Activated T-helper 17 cell treated with anti-CD3 and anti-CD28 coated beads, Interleukin-2, amount 50 U/mL, for 72 hours (primary cell): ENCODE measurements at regions not wholly inside any gene's neighbourhood (a gene's known extent, or its start where the extent isn't known, plus 50 kb on each side); places are given as distances from the start of the nearest gene placed in this dataset.
"Not testable (repeated sequence)": the region's sequence is repeated elsewhere in the genome, so short reads cannot be mapped to it uniquely, and the experiment has no call there.

ENCODE experiments used
- ATAC-seq: fragments of 150-1000 bp; cut with Tn5 transposase; replicated peaks from 2 replicates; pipeline ENCODE4 v1.10.0; 2021; ENCODE audit warnings: mild to moderate bottlenecking, moderate library complexity
- H3K27ac Mint-ChIP-seq: one replicate; pipeline ENCODE4 v1.8.0; 2022; ENCODE audit warnings: mixed read lengths
- H3K27me3 Mint-ChIP-seq: one replicate; pipeline ENCODE4 v1.8.0; 2022; ENCODE audit warnings: mixed read lengths
- H3K36me3 Mint-ChIP-seq: one replicate; pipeline ENCODE4 v1.8.0; 2022; ENCODE audit warnings: low read depth, mild to moderate bottlenecking, mixed read lengths
- H3K4me1 Mint-ChIP-seq: one replicate; pipeline ENCODE4 v1.8.0; 2022; ENCODE audit warnings: mixed read lengths
- H3K4me3 Mint-ChIP-seq: one replicate; pipeline ENCODE4 v1.8.0; 2022; ENCODE audit warnings: mild to moderate bottlenecking, mixed read lengths
- H3K9me3 Mint-ChIP-seq: one replicate; pipeline ENCODE4 v1.8.0; 2022; ENCODE audit warnings: mixed read lengths

DNA sequence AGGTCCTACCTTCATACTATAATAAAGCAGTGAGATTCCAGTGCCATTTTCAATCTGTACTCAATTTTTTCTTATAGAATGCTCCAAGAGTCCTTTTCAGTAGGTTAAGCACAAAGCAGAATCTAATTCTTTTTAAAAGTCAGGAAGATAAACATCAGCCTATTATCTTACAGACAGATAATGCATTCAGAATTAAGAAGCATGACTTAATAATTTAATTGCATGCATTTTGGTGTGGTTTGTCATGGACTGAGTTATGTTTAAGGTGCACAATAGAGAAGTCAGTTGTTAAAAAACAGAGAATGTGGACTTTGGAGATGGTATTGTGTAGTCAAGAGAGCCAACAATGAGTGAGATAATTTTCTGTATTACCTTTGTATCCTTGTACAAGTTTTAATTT lies 1656.3 kb upstream of the LRRTM3 start:
- not testable (repeated sequence) for H3K27me3 Mint-ChIP-seq, H3K27ac Mint-ChIP-seq, H3K4me1 Mint-ChIP-seq, H3K9me3 Mint-ChIP-seq, H3K36me3 Mint-ChIP-seq, ATAC-seq, H3K4me3 Mint-ChIP-seq

DNA sequence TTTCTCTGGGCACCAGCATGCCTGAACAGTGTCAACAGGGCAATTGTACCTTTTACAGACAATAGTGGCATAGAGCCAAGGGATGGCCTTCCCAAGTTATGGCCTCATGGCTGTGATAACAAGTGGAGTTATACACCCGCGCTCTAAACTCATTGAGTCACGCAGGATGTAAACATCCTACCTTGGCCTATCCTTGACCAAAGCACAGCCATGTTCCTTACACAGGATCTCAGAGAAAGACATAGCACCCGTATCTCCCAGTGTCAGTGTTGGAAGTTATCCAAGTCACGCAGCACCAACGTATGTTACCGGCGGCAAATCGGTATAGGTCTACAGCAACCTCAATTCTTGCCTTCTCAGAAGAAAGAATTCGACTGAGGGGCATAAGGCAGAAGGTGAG lies 1654.9 kb upstream of the LRRTM3 start:
- peaks cover 4% of the 10 kb centered on the region for H3K9me3 Mint-ChIP-seq
- ATAC-seq, result no peak
- H3K27ac Mint-ChIP-seq, result no peak overlapping the region
- H3K36me3 Mint-ChIP-seq, result no peaks in the 10 kb centered on the region
- H3K27me3 Mint-ChIP-seq, result no peaks in the 10 kb centered on the region
- no peak overlapping the region for H3K4me3 Mint-ChIP-seq
- H3K4me1 Mint-ChIP-seq, result no peaks in the 10 kb centered on the region

DNA sequence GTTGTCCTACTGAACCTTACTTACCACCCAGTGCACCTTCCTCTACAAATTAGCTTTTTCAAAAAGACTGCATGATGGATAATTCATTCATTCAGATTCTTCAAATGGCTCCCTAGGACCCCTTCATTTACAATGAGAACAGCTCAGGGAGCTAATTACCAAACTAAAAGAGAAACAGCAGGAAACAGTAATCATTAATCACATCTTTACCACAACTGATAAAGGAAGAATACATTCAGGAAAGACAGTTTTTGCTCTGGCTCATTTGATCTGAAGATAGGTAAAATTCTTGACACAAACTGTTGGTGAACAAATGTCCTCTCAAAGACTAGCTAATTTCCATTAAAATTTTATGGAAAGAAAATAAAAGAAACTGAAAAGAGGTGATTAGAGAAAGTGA lies 1652.7 kb upstream of the LRRTM3 start:
- Mint-ChIP-seq H3K27me3 (no peaks in the 10 kb centered on the region), H3K9me3 (peaks cover 4% of the 10 kb centered on the region), H3K27ac (no peak overlapping the region), H3K36me3 (no peaks in the 10 kb centered on the region), H3K4me1 (no peaks in the 10 kb centered on the region), H3K4me3 (no peak overlapping the region)
- ATAC-seq, result no peak

DNA sequence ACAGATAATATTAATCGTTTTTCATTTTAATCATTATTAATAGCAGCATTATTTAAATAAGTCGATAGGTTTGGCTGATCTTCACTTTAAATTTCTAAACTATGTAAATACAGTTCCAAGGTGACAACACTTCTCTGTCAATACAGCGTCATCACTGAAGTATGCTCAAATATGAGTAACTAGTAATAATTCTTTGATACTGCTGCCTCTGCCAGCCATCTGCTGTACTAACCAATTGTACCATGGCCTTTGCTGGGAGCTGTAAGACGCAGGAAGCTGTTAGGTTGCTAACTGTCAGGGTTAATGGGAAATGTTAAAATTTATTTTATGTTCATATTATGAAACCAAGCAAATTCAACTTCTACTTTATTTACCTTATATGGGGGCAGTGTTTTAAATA lies 1650.5 kb upstream of the LRRTM3 start:
- Mint-ChIP-seq H3K9me3 (peaks cover 8% of the 10 kb centered on the region), H3K27me3 (no peaks in the 10 kb centered on the region), H3K4me1 (no peaks in the 10 kb centered on the region), H3K36me3 (no peaks in the 10 kb centered on the region), H3K27ac (no peak overlapping the region), H3K4me3 (no peak overlapping the region)
- ATAC-seq, result no peak

DNA sequence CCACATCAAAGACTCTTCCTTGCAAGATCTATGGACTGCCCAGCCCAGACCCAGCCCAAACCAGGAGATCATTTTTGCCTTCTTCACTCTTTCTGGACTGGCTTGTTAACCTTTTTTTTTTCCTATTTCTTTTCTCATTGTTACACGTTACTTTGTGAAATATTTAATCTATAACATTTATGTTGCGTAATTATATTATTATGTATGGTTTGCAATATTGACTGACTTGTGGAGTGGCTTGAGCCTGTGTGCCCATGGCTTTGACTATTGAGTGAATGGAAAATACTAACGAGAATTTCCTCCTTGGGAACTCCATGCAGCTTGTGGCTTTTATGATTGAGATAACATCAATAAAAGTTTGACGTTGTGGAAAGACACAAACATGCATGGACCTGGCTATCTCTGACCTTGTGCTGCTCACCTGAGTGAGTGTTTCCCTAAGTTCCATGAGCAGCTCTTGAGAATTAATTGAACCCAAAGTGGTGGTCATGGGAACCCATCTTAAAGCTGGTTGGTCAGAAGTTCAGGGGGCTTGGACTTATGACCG lies 1641.3 kb upstream of the LRRTM3 start:
- Mint-ChIP-seq H3K4me3 (no peak overlapping the region), H3K27ac (no peak overlapping the region)
- ATAC-seq, result no peak

DNA sequence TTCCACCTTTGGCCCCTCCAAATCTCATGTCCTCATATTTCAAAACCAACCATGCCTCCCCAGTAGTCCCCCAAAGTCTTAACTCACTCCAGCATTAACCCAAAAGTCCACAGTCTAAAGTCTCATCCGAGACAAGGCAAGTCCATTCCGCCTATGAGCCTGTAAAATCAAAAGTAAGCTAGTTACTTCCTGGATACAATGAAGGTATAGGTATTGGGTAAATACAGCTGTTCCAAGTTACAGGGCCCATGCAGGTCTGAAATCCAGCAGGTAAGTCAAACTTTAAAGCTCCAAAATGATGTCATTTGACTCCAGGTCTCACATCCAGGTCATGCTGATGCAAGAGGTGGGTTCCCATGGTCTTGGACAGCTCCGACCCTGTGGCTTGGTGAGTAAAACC lies 1640.1 kb upstream of the LRRTM3 start:
- H3K4me1 Mint-ChIP-seq, H3K27me3 Mint-ChIP-seq, H3K27ac Mint-ChIP-seq, ATAC-seq, H3K36me3 Mint-ChIP-seq, H3K4me3 Mint-ChIP-seq: not testable (repeated sequence)
- peaks cover 14% of the 10 kb centered on the region for H3K9me3 Mint-ChIP-seq

More for the DNA sequence above, 1641.3 kb upstream of the LRRTM3 start:
- Mint-ChIP-seq H3K36me3 (no peaks in the 10 kb centered on the region), H3K27me3 (no peaks in the 10 kb centered on the region), H3K4me1 (no peaks in the 10 kb centered on the region), H3K9me3 (peaks cover 18% of the 10 kb centered on the region)

DNA sequence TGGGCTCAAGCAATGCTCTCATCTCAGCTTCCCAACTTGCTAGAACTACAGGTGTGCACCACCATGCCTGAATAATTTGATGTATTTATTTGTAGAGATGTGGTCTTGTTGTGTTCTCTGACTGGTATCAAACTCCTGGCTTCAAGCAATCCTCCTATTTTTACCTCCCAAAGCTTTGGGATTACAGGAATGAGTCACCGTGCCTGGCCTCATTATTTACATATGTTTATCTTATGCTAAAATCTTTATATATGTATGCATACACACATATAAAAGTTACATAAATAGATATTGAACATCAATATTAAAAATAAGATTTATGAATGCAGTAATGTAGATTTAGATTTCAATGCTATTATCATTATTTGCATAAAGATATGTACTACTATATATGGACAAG lies 1634.5 kb upstream of the LRRTM3 start:
- no peak overlapping the region for H3K27ac Mint-ChIP-seq
- H3K4me1 Mint-ChIP-seq, result no peaks in the 10 kb centered on the region
- no peak overlapping the region for H3K4me3 Mint-ChIP-seq
- no peaks in the 10 kb centered on the region for H3K36me3 Mint-ChIP-seq
- no peaks in the 10 kb centered on the region for H3K9me3 Mint-ChIP-seq
- no peaks in the 10 kb centered on the region for H3K27me3 Mint-ChIP-seq
- ATAC-seq, result no peak

DNA sequence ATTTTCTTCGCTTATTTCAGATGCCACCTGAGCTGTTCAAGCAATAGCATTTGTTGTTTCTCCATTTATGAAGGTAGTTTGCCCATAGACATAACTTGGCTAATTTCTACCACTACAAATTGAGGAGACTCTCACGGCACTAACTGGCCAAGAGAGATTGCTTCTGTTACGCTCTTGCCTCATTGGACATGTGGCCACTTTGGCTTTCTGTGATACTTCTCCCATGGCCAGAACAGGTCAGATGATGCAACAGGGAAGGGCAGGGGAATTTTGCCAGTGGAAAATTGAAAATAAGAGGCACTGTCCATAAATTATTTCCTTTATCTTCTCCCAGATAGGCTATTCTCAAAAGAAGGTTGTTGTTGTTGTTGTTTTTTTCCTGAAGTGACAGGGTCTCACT lies 1633.3 kb upstream of the LRRTM3 start:
- no peaks in the 10 kb centered on the region for H3K4me1 Mint-ChIP-seq
- no peaks in the 10 kb centered on the region for H3K27me3 Mint-ChIP-seq
- no peaks in the 10 kb centered on the region for H3K9me3 Mint-ChIP-seq
- H3K27ac Mint-ChIP-seq, result no peak overlapping the region
- no peak for ATAC-seq
- H3K36me3 Mint-ChIP-seq, result no peaks in the 10 kb centered on the region
- H3K4me3 Mint-ChIP-seq, result no peak overlapping the region

DNA sequence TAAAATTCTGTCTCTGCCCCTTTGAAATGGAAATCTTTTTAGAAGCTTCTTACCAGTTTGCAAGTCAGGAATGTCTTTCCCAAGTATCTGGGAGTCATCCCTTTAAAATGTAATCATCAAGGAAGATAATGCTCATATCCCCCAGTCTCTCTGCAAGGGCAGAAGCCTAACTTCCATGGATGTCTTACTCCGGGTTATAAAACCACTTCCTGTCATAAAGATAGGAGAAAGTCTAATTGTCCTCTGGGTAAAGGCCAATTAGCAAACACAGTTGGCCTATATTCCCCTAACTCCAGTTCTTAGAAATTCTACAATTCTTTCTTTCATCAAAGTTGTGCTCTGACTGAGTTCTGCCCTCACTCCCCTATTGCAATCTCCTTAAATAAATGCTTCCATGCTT lies 1631.5 kb upstream of the LRRTM3 start:
- Mint-ChIP-seq H3K4me1 (no peaks in the 10 kb centered on the region), H3K4me3 (no peak overlapping the region), H3K27ac (no peak overlapping the region), H3K27me3 (no peaks in the 10 kb centered on the region), H3K36me3 (no peaks in the 10 kb centered on the region), H3K9me3 (no peaks in the 10 kb centered on the region)
- no peak for ATAC-seq

DNA sequence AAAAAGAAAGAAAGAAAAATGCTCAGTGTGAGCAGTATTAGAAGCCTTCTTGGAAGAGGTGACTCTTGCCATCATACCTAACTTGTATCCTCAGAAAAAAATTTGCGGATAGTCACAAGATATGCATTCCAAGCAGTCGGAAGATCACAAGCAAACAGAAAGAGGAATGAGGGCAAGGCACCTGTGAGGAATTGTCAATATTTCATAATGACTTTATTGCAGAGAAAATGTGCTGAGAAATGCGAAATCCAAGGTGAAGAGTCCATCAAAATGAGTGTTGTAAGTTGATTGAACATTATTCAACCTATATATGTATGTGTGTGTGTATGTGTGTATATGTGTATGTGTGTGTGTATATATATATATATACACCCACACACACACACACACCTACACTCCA lies 1624.7 kb upstream of the LRRTM3 start:
- Mint-ChIP-seq H3K4me3 (no peak overlapping the region), H3K4me1 (no peaks in the 10 kb centered on the region), H3K9me3 (no peaks in the 10 kb centered on the region), H3K27me3 (no peaks in the 10 kb centered on the region), H3K27ac (no peak overlapping the region), H3K36me3 (no peaks in the 10 kb centered on the region)
- ATAC-seq, result no peak

DNA sequence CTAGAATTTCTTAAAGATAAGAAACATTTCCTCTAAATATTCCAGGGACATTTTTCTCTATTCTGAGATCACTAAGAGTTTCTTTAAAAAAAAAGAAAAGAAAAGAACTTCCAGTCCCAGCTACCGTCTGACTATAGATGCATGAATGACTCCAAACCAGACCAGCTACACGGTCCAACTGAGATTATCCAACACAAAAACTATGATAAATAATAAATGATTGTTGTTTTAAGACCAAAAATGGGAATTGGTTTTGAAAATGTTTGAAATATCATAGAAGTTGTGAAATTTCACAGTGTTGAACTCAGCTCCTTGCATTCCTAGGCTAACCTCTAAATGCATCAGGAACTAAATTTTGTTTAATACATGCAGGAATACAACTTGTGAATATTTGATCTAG lies 1619.6 kb upstream of the LRRTM3 start:
- H3K36me3 Mint-ChIP-seq, result no peaks in the 10 kb centered on the region
- no peak overlapping the region for H3K4me3 Mint-ChIP-seq
- H3K27me3 Mint-ChIP-seq, result no peaks in the 10 kb centered on the region
- no peak for ATAC-seq
- H3K27ac Mint-ChIP-seq, result no peak overlapping the region
- H3K4me1 Mint-ChIP-seq, result no peaks in the 10 kb centered on the region
- H3K9me3 Mint-ChIP-seq, result no peaks in the 10 kb centered on the region

DNA sequence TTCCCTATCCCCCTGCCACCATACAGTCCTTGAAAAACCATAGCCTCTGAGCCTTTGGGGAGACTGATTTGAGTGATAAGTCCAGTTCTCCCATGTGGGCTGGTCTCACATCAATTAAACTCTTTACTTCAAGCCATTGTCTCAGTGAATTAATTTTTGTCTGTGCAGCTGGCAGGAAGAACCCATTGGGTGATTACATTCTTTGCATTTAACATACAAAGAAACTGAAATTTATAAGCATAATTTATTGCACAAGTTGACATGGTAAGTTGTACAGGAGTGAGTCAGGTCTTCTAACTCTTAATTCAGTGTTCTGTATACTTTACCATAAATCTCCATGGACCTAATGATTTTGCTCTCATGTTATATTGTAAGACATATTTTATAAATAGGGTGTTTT lies 1613.0 kb upstream of the LRRTM3 start:
- no peaks in the 10 kb centered on the region for H3K4me1 Mint-ChIP-seq
- H3K9me3 Mint-ChIP-seq, result peaks cover 4% of the 10 kb centered on the region
- H3K36me3 Mint-ChIP-seq, result no peaks in the 10 kb centered on the region
- no peak overlapping the region for H3K27ac Mint-ChIP-seq
- ATAC-seq, result no peak
- no peak overlapping the region for H3K4me3 Mint-ChIP-seq
- no peaks in the 10 kb centered on the region for H3K27me3 Mint-ChIP-seq

DNA sequence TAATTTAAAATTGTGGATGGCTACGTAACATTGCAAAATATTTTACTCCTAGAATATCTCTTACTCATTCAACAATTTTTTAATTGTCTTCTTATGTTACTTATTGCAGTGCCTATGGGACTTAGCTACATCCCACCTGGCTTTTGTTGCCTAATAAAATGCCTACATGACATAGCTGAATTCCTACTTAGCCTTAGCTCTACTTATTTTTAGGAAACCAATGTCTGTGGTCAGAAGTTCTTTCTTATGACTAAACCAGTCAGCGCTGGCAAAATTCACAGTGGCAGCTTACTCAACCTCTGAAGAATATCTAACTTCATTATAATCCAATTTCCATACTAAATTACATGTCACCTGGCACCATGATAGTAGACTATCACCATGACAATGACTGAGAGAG lies 1612.4 kb upstream of the LRRTM3 start:
- Mint-ChIP-seq H3K27me3 (no peaks in the 10 kb centered on the region), H3K9me3 (peaks cover 4% of the 10 kb centered on the region), H3K27ac (no peak overlapping the region), H3K4me1 (no peaks in the 10 kb centered on the region), H3K4me3 (no peak overlapping the region), H3K36me3 (no peaks in the 10 kb centered on the region)
- ATAC-seq, result no peak

DNA sequence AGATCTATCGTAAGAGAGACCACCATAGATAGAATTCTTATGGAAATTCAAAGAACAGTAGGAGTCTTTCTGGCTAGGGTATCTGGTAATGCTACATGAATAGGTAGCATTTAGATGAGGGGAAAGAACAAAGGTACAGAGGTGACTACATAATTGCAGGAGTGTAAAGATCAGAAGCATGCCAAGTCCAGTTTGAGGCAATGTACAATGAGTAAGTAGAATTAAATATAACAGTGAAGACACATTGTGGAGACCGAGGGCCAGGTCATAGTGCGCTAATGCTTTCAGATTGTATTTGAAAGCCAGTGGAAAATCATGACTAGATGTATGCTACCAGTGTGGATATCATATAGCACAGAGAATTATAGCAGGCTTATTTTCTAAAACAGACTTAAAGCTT lies 1611.6 kb upstream of the LRRTM3 start:
- no peak for ATAC-seq
- Mint-ChIP-seq H3K9me3 (peaks cover 4% of the 10 kb centered on the region), H3K27me3 (no peaks in the 10 kb centered on the region), H3K36me3 (no peaks in the 10 kb centered on the region), H3K4me1 (no peaks in the 10 kb centered on the region), H3K4me3 (no peak overlapping the region), H3K27ac (no peak overlapping the region)

DNA sequence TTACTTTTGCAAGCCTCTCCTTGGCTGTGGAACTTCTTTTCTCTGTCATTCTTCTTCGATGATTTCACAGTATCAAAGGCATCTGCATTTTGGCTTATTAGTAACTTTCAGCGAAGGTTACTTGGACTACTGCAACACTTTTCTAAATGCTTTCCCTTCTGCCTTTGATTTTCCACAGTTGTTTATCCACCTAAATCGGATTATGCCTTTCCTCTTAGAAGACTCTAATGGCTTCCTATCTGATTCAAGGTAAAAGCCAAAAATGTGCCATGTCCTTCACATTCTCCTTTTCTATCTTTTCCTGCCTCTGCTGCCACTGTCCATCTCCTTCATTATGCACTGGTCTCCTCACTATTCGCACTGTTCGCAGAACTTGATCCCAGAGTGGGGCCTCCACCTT lies 1606.3 kb upstream of the LRRTM3 start:
- peaks cover 5% of the 10 kb centered on the region for H3K9me3 Mint-ChIP-seq
- H3K36me3 Mint-ChIP-seq, result no peaks in the 10 kb centered on the region
- no peaks in the 10 kb centered on the region for H3K4me1 Mint-ChIP-seq
- ATAC-seq, result no peak
- no peaks in the 10 kb centered on the region for H3K27me3 Mint-ChIP-seq
- H3K4me3 Mint-ChIP-seq, result no peak overlapping the region
- H3K27ac Mint-ChIP-seq, result no peak overlapping the region

DNA sequence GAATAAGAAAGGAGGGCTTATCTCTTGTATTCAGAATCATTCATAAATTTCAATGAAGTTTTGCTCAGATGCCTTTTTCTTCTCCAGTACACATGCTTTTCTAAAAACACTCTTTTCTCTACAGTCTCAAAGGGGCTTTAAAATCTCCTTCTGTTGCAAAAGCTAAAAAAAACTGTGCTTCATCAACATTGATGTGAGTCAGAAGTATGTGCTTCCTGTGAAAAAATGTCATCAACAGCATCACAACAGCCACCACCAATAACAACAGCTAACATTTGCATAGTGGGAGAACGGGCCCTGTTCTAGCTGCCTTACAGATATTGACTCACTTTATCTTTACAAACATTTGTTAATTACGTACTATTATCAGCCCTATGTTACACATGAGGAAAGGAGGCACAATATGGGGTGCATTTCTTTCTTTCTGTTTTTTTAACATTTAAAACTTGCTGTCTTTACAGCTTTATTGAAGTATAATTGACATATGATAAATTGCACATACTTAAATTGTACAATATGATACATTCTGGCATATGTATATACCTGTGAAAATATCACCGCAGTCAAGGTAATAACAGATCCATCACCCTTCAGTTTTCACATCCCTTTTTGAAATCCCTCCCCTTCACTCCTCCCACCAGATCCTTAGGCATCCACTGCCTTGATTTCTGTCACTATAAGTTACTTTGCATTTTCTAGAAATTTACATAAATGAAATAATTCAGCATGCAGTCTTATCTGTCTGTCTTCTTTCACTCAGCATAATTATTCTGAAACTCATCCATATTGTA lies 1605.4 kb upstream of the LRRTM3 start:
- Mint-ChIP-seq H3K27me3 (no peaks in the 10 kb centered on the region), H3K36me3 (no peaks in the 10 kb centered on the region), H3K4me1 (no peaks in the 10 kb centered on the region), H3K9me3 (peaks cover 5% of the 10 kb centered on the region), H3K4me3 (no peak overlapping the region), H3K27ac (no peak overlapping the region)
- ATAC-seq, result no peak
